IPS DF 4.7 (cell line): ENCODE measurements at regions not wholly inside any gene's neighbourhood (a gene's known extent, or its start where the extent isn't known, plus 50 kb on each side); places are given as distances from the start of the nearest gene placed in this dataset.

Experiments
- DNase-seq: peaks from one replicate; pipeline ENCODE4 v3.0.0-alpha.2; 2013; ENCODE audit warnings: low spot score; ENCODE audit errors: extremely low read depth

- no peak for DNase-seq
These were observed 61.5 kb upstream of the FAM98A start for GRCh38 chr2:33660416-33661123.

GRCh38 chr2:33655626-33656320 is 56.7 kb upstream of the FAM98A start:
- DNase-seq, result no peak

GRCh38 chr2:33652830-33653229 is 53.7 kb upstream of the FAM98A start:
- DNase-seq, result no peak

- no peak for DNase-seq
These were observed 51.1 kb upstream of the FAM98A start for GRCh38 chr2:33650171-33650570.
